Brain microvascular endothelial cell (primary cell): ENCODE measurements at regions not wholly inside any gene's neighbourhood (a gene's known extent, or its start where the extent isn't known, plus 50 kb on each side); places are given as distances from the start of the nearest gene placed in this dataset.
A peak's percentile ranks its signal among the peaks of the same experiment; 100 is the strongest.

Source experiments
- DNase-seq: peaks from one replicate; pipeline ENCODE4 v3.0.0-alpha.2; 2020
- H3K27ac ChIP-seq: fragments of 250-450 bp; sonication (Bioruptor Pico); 2 replicates; pipeline ENCODE4 v1.5.1; 2020; ENCODE audit warnings: mild to moderate bottlenecking, moderate library complexity
- H3K27me3 ChIP-seq: fragments of 250-450 bp; sonication (Bioruptor Pico); replicated peaks from 2 replicates; pipeline ENCODE4 v1.5.1; 2020; ENCODE audit warnings: mild to moderate bottlenecking
- H3K36me3 ChIP-seq: fragments of 250-450 bp; sonication (Bioruptor Pico); replicated peaks from 2 replicates; pipeline ENCODE4 v1.5.1; 2020; ENCODE audit warnings: mild to moderate bottlenecking
- H3K4me3 ChIP-seq: 2 replicates; pipeline ENCODE4 v1.5.1; 2011; ENCODE audit warnings: low read depth, mild to moderate bottlenecking, control low read depth, low read length, moderate library complexity
- in situ Hi-C: cut with HindIII; loops from 2 replicates; pipeline ENCODE4 v1.10.0; 2017; ENCODE audit warnings: low sequenced_read_pairs, low pct_ligation_motif_present
- TF ChIP-seq, protein P1 (sequence below): IDR thresholded peaks from 2 replicates; pipeline ENCODE4 v1.5.1; 2011; ENCODE audit warnings: low read depth, mild to moderate bottlenecking, moderate library complexity, low read length, control low read depth, inconsistent platforms; ENCODE audit errors: missing control alignments

DNA sequence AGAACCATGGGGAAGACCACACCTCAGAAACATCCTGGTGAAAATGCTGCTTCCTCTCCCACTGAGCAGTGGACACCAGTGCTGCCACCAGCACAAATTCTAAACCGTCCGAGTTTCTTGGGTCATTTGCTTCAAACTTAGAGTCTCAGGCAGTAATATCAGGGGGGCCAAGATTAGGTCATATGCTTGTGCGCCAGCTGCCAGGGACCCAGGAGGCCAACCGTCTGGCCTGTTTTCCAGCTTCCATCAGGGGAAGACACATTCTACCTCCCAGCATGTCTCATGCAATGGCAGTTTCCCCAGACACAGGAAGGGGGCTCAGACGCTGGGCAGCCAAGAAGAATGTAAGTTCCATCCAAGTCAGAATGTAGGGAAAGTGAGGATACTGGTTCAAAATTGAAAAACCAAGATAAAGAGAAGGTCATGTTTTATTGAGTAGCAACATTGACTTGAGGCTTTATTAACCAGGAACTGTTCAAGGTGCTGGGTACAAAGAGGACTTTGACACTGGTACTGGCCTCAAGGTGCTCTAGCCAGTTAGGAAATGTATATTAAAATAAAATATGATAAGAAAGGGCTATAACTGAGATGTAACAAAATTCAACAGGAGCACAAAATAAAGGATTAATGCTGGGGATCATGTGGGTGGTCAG lies 59.7 kb upstream of the EED start:
- Histone ChIP-seq H3K27ac (no peak overlapping the region), H3K4me3 (no peak overlapping the region), H3K36me3 (no peaks in the 10 kb centered on the region), H3K27me3 (no peaks in the 10 kb centered on the region)
- no peak for DNase-seq
- TF ChIP-seq, protein P1, sequence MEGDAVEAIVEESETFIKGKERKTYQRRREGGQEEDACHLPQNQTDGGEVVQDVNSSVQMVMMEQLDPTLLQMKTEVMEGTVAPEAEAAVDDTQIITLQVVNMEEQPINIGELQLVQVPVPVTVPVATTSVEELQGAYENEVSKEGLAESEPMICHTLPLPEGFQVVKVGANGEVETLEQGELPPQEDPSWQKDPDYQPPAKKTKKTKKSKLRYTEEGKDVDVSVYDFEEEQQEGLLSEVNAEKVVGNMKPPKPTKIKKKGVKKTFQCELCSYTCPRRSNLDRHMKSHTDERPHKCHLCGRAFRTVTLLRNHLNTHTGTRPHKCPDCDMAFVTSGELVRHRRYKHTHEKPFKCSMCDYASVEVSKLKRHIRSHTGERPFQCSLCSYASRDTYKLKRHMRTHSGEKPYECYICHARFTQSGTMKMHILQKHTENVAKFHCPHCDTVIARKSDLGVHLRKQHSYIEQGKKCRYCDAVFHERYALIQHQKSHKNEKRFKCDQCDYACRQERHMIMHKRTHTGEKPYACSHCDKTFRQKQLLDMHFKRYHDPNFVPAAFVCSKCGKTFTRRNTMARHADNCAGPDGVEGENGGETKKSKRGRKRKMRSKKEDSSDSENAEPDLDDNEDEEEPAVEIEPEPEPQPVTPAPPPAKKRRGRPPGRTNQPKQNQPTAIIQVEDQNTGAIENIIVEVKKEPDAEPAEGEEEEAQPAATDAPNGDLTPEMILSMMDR = no peak
- in situ Hi-C loops = no loop called here

DNA sequence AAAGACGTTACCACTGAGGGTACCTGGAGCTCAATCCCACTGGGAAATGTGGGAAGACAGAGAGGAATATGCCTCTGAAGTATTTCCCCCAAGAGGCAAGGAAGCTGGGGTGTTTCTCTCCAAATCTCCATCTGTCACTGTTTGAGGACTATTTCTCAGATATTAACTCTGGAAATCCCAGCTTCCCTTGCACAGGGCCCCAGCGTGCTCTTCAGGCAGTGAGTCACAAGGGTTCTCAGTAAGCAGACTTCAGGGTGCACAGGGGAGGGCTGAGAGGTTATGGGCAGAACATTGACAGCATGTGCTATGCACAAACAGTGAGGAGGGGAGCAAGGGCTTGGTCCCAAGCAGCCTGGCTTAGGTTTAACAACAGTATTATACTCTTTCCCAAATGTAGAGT lies 60.9 kb upstream of the EED start:
- TF ChIP-seq, protein P1 = no peak
- Histone ChIP-seq H3K27ac (no peak overlapping the region), H3K27me3 (no peaks in the 10 kb centered on the region), H3K36me3 (no peaks in the 10 kb centered on the region), H3K4me3 (no peak overlapping the region)
- in situ Hi-C loops = no loop called here
- peak; percentile 63 for DNase-seq

DNA sequence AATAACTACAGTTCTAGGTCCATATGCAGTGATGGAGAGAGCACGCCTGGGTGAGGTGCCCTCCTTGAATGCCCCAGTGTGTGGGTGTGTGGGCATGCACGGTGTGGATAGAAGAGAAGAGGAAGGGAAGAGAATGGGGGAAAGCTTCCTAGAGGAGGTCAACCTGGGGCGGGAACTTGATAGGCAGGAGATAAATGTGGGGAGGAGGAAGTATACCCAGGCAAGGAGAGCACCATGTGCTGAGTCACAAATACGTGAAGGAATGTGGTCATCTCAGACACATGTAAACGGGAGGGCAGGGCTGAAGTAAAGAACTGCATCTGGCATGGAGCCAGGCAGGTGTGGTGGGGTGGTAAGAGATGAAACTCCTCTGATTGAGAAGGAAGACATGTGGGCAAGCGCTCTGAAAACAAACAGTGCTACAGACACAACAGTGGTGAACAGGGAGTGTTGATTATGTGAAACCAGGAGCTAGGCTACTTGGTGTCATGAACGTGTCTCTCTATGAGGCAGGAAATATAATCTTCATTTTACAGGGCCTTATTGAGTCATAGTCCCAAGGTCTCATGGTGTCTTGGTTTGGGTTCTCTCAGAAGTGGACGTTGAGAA lies 61.5 kb upstream of the EED start:
- Histone ChIP-seq H3K27me3 (no peaks in the 10 kb centered on the region), H3K27ac (no peak overlapping the region), H3K36me3 (no peaks in the 10 kb centered on the region), H3K4me3 (no peak overlapping the region)
- DNase-seq = no peak
- in situ Hi-C loops = no loop called here
- TF ChIP-seq, protein P1 = no peak

DNA sequence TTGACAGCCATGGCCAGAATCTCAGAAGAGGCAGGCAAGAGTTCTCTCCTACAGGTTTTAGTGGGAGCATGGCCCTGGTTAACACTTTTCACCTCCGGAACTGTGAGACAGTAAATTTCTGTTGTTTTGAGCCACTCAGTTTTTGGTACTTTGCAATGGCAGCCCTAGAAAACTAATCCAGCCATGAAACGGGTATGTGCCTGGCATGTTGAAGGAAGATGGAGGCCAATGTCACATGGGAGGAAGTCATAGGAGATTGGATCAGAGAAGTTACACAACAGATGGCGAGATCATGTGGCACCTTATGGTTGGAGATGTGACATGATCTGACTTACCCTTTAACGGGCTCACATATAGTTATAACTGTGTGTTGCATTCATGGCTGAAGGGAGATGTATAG lies 63.2 kb upstream of the EED start:
- H3K27ac ChIP-seq = no peak overlapping the region
- TF ChIP-seq, protein P1 = no peak
- H3K27me3 ChIP-seq = no peaks in the 10 kb centered on the region
- no peaks in the 10 kb centered on the region for H3K36me3 ChIP-seq
- H3K4me3 ChIP-seq = no peak overlapping the region
- in situ Hi-C loops = no loop called here
- DNase-seq = no peak

DNA sequence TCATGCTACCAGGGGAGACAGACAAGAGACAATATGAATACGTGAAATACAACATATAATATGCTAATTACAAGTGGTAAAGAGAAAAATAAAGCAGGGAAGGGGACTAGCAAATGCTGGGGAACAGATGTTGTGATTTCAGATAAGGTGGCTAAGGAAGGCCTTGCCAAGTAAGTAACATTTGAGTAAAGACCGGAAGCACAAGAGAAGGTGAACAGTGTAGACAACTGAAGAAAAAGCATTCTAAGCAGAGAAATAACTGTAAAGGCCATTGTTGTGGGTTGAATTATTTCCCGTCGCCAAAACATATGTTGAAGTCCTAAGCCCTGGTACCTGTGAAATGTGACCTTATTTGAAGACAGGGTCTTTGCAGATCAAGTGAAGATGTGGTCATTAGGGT lies 63.7 kb upstream of the EED start:
- no peak overlapping the region for H3K27ac ChIP-seq
- H3K4me3 ChIP-seq = no peak overlapping the region
- in situ Hi-C loops = no loop called here
- no peak for DNase-seq
- H3K36me3 ChIP-seq = no peaks in the 10 kb centered on the region
- H3K27me3 ChIP-seq = no peaks in the 10 kb centered on the region
- TF ChIP-seq, protein P1 = no peak

DNA sequence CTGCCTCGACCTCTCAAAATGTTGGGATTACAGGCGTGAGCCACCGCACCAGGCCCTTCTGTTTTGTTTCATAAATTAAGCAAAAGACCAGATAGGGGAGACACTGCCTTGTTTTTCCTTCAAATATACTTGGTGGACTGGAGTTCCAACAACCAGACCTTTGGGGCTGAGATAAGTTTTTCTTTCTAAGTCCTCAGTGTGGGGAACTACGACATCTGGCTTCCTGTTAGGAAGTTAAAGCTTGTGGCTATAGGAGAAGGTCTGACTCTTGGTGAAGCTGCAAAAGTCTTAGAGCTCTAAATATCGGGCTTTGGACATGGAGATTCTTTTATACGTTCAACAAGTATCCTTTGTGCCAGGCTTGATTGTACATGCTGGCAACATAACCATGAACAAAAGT lies 64.1 kb upstream of the EED start:
- H3K4me3 ChIP-seq = no peak overlapping the region
- TF ChIP-seq, protein P1 = no peak
- in situ Hi-C loops = no loop called here
- no peak overlapping the region for H3K27ac ChIP-seq
- H3K27me3 ChIP-seq = no peaks in the 10 kb centered on the region
- no peaks in the 10 kb centered on the region for H3K36me3 ChIP-seq
- no peak for DNase-seq
